Spleen (tissue), 7 donors: ENCODE measurements at regions not wholly inside any gene's neighbourhood (a gene's known extent, or its start where the extent isn't known, plus 50 kb on each side); places are given as distances from the start of the nearest gene placed in this dataset.

Experiments
- POLR2A ChIP-seq, 3 donors: fragments of 450-650 bp; IDR thresholded peaks; one replicate each; pipeline ENCODE4 v1.5.1; 2017; ENCODE audit warnings: antibody characterized with exemption in 3 of 3, mild to moderate bottlenecking in 1 of 3
- TF ChIP-seq, protein P1 (sequence below), 11 experiments: fragments of 200-600 bp in 7 of 11; fragments of 450-650 bp in 4 of 11; sonication (generic) in 4 of 11; IDR thresholded peaks in 8 of 11; conservative IDR thresholded peaks in 3 of 11; 1 replicate in 7 of 11; 2 replicates in 4 of 11; pipeline versions ENCODE4 v1.4.0 to v1.8.0; 2016 to 2021; ENCODE audit warnings: antibody characterized with exemption in 11 of 11, inconsistent platforms in 4 of 11, mild to moderate bottlenecking in 1 of 11
- donor health status: DM: no; HTN: no; CAD: no; lungs with moderate emphysema.
- donor health status: DM: no; HTN: no; CAD: no.
- donor health status: DM: no; HTN: no; CAD: no.

DNA sequence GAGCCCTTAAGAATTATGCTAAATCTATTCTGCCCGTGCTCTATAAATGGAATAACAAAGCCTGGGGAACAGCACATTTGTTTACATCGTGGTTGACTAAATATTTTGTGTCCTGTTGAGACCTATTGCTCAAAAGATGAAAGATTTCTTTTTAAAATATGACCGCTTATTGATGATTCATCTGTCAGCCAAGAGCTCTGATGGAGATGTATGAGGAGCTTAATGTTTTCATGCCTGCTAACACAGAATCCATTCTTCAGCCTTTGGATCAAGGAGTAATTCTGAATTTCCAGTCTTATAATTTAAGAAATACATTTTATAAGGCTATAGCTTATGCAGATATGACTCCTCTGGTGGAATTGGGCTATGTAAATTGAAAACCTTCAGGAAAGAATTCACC, 271.3 kb upstream of the FAT4 start:
- TF ChIP-seq, protein P1, sequence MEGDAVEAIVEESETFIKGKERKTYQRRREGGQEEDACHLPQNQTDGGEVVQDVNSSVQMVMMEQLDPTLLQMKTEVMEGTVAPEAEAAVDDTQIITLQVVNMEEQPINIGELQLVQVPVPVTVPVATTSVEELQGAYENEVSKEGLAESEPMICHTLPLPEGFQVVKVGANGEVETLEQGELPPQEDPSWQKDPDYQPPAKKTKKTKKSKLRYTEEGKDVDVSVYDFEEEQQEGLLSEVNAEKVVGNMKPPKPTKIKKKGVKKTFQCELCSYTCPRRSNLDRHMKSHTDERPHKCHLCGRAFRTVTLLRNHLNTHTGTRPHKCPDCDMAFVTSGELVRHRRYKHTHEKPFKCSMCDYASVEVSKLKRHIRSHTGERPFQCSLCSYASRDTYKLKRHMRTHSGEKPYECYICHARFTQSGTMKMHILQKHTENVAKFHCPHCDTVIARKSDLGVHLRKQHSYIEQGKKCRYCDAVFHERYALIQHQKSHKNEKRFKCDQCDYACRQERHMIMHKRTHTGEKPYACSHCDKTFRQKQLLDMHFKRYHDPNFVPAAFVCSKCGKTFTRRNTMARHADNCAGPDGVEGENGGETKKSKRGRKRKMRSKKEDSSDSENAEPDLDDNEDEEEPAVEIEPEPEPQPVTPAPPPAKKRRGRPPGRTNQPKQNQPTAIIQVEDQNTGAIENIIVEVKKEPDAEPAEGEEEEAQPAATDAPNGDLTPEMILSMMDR (IDR thresholded peaks at IDR 0.05 in 8 of 11, conservative IDR thresholded peaks at IDR 0.05 in 3 of 11): no peak
- no peak for TF ChIP-seq POLR2A (IDR thresholded peaks at IDR 0.05)
